ENCODE measurements at regions not wholly inside any gene's neighbourhood (a gene's known extent, or its start where the extent isn't known, plus 50 kb on each side); places are given as distances from the start of the nearest gene placed in this dataset. TPM values are rescaled to one million over a fixed set of nuclear protein-coding genes. Genes with fewer than 3 reads are reported as not detected.

Small RNA genes in the stretch of these regions (small RNA-seq; reads per million reads assigned to genes)
- gene RN7SL659P (not detected), gene RNA5SP293 (not detected), gene RNU6-1064P (not detected), gene RNU6-996P (not detected)
